ENCODE measurements at regions not wholly inside any gene's neighbourhood (a gene's known extent, or its start where the extent isn't known, plus 50 kb on each side); places are given as distances from the start of the nearest gene placed in this dataset.

DNA sequence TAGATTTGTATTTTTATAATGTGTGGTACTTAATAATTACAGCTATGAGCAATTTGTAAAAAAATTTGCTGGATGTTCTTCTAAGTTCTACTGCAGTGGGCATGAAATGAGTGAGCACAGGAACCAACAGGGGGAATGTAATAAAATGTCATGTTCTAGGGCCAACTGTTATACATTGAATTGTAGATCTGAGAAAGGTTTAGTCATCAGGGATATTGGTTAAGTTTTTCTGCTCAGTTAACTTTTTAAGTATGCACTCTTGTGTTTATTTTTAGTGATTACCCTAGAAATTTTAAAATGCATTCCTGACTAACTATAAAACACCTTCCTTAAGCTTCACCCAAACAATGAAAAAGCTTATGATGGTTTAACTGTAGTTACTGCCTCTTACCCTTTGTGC lies 101.8 kb downstream of the CAND1 start:
- no peak for DNase-seq

DNA sequence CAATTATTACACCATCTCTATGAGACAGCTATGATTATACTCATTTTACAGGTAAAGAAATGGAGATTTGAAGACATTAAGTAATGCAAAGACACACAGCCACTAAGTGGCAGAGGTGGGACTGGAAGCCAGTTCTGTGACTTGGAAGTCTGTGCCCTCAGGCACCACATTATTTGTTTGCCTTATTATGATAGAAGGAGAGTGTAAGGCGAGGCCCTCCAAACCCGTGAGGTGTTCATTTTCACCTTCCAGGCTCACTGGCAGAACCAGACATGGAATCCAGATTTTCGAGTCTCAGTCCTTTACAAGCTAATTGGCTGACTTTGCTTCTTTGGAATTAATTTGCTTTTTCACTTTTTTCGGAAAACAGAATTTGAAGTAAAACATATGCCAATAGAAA lies 107.9 kb downstream of the CAND1 start:
- no peak for DNase-seq

DNA sequence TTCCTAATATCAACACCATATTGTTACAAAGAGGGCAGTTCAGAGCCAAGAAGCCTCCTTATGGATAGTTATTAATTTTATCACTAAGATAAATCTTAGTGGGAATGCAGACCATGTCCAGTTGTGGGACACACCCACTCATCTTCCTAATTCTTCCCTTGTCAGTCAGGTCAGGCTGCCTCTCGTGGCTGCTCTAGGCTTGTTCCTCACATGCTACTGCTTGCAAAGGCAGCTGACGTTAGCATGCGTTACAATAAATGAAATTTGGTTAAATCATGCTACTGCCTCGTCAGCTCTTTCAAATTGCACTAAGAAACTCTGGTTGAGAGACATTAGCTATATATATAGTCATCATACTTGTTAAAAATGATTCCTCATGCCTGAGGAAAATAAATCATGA lies 108.4 kb downstream of the CAND1 start:
- DNase-seq, result no peak

DNA sequence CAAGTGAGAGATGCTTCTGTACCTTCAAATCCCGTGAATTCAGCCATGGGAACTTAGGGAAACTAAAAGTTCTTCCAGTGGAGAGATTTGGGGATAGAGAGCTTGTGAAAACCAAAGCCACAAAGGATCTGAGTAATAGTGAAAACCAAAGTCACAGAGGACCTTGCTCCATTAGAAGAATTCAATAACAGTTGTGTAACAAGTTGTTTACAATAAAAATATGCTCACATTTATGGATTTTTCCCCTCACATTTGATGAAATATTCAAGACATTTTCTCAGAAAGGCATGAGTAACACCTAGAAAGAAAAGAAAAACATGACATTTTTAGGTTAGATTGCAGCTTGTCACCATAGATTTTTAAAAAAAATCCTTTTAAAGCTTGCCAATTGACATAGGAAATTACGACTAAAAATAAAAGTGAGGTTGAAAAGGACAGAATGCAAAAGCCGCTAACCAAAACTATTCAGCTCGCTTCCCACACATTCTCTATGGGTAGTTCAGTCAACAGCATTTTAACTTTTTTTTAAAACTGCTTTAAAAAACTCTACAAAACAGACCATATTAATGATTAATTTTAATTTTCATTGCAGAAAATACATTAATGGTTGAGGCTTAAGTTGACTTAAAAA lies 113.2 kb downstream of the CAND1 start:
- no peak for DNase-seq

DNA sequence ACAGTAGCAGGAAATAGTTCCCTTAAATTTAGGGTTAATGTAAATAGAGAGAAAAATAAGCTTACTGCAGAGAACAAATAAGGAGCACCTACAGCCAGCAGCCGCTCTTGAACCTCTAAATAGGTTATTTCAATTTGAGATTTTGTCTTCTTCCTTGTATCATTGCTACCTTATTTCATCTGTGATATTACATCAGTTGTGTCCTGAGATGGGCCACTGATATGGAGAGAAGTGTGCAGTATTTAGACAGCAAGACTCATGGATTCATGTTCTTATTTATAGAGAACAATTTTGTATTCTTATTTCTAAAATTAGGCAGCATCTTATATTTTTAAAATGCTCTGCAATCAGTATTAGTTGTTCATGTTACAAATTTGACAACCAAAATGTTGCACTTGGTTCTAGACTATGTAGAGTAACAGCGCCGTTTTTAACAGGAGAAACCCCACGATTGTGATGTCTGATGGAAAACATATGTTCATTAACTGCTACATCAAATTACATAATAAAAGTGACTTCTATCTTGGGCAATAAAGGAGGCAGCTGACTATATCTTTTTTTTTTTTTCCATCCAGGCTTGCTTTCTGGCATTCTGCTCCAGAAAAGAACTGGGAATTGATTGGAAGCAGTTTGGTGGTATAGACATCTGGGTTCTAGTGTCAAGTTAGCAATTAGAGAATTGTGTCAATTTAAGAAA lies 117.9 kb downstream of the CAND1 start:
- DNase-seq, result no peak

DNA sequence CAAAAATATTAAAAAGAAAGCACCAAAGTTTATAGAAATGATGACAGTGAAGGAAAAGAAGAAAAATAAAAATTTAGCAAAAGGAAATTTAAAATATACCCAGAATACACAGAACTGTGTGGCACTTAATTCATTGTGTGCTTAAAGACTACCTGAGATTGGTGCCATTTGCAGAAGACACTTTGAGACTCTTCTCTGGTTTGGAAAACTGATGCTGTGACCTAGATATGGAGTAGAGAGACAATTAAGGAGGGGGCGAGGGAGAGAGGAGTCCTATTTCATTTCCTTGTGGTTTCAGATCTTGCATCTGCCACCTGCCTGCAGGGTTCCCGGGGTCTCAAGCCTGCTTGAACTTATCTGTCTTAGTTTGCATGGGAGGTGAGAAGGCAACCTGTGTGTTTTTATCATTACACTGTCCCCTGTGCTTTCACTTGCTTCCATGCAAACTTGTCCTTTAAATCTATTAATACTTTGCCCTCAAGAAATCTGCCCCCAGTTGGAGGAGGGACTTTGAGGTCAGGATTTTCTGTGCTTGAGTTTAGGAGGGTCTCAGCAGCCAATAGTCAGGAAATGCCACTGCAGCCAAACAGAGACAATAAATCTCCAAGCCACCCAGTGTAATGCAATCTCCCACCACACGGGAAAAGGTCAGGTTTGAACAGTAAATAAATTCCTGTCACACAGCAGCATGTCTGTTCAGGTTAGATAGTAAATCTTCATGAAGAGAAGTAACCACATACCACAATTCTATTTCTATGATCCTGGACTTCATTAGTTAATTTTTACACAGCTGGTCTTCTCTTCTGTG lies 119.4 kb downstream of the CAND1 start:
- no peak for DNase-seq

DNA sequence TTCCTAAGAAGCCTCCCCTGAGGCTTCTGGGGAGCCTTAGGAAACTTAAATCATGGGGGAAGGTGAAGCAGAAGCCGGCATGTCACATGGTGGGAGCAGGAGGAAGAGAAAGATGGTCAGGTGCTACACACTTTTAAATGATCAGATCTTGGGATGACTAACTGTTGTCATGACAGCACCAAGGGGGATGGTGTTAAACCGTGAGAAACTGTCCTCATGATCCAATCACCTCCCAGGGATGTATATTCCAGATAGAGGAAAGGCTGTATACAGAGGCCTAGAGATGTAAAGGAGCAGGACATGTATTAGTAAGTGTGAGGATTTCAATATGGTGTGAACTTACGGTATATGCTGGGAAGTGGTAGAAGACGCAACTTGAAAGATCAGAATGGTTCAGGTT lies 121.1 kb downstream of the CAND1 start:
- DNase-seq, result no peak

DNA sequence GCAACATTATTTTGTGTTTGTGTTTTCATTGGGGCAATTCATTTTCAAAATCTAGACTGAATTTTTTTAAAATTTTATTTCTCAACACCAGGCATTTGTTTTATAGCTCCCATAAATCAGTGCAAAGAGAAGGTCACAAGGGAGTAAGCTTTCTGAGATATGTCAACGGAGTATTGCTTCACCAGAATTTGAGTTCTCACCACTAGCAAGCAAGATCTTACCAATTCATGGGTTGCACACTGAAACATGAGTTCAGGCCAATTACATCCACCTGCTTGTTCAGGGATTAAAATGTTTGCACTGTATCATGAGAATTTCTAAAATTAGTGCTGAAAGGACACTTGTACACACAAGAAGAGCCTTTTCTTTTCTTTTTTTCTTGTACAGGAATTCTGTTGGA lies 121.9 kb downstream of the CAND1 start:
- no peak for DNase-seq

DNA sequence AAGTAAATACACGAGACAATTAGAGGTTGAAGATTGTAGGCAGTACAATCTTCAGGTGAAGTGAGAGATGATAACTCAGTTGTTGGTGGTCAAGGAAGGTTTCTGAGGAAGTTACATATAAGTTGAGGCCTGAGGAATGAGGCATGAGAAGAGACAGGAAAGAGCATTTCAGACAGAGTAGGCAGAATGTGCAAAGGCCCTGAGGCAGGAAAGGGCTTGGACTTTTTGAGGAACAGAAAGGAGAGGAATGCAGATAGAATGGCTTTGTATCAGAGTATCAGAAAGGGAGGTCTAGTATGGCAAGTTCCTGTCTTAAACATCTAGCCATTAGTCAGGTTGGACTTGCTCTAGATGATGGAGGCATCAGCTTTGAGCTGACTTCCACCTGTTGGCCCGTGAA lies 122.5 kb downstream of the CAND1 start:
- DNase-seq, result no peak

DNA sequence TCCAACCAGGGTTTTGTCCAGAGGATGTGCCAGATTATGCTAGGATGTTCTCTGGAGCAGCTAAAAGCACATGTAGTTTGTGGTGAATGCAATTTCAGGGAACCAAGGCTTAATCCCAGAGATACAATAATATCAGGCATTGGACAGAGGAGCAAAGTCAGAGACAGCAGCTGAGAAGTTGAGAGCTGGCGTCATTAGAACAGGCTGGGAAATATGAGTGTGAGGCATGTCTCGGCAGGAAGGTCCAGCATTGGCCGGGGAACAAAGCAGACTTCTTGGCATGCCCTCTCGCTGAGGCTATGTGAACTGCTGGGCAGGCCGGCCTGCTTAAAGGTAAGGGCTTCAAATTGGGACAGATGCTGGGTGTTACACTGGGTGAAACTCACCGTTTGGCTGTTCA lies 125.4 kb downstream of the CAND1 start:
- no peak for DNase-seq

DNA sequence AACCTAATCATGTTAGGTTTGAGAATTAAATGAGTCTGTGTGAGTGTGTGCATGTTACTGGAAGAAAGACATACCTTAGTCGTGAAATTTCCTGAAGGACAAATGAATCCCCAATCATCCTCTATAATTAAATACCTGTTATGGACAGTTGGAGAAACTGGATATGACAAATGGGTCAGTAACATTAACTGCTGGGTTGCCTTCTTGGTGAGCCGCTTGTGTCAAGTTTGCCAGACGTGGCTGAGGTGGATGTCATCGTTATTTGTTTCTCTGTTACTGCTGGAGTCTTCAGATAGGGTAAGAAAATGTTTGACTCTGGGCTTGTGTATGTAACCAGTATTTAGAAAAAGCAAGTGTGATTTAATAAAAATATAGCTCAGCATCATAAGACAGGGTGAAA lies 131.6 kb downstream of the CAND1 start:
- no peak for DNase-seq

DNA sequence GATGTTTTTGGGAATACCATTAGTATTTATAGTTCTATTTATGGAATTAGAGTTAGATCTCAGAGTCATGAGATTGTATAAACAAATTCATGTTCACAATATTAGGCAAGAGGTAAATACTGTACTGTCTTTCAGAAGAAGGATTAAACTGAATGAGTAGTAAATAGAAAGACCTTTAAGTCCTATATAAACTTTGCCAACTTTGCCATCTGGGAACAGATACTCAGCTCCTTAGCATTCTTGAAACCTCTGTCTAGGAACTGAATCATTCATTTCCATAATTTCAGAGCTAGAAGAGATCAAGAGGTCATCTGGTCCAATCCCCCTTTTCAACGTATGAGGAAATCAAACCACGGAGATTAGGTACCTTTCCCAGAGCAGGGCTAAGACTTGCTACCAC lies 141.1 kb downstream of the CAND1 start:
- DNase-seq, result no peak

DNA sequence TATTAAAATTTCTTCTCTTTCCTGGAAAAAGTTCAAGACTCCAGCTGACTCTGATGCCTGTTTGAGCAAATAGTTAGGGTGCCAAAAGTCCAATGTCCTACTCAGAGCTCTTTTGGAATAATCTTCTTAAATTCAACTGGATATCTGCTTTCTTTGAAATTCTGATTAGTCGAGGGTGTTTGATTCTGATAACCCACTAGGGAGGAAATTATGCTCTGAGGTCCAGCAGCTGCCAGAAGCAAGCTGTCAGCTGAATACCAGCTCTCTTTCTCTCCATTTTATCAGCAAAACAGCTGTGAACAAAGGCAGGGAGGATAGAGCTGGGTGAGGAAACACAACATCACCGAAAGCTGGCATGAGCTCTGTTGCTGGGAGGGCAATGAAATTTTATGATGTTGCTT lies 141.5 kb downstream of the CAND1 start:
- DNase-seq, result no peak

DNA sequence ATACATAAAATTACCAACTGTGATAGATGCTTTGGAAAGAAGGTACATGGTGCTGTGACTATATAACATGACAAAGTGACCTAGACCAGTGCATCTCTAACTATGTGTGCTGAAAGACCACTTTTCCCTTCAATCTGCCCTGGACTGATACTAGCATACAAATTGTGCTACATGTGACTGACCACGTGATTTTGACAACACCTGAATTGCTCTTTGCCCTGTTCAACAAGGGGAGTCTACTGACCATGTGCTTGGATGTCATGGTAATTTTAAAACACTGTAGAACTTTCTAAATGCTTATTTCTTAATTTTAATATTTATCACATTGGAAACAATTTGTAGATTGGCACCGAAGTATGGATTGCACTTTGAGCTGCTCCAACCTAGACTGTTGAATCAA lies 142.4 kb downstream of the CAND1 start:
- DNase-seq, result no peak

DNA sequence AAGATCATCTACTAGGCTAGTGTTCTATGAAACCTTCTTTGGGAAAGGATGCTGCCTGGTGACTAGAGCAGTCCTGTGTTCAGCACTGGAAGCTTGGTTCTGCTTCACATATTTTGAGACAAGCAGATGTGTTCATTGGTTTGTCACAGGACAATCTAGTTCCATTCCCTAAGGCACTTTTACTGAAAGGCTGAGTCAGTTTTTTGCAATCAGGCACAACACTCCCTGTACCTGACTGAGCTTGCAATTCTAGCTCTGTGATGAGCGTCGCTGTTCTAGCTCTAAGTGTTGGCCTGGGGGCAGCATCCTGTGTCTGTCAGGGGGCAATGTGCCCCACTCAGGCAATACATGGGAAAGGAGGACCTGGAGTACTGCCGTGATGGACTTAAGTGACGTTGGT lies 144.4 kb downstream of the CAND1 start:
- DNase-seq, result no peak

DNA sequence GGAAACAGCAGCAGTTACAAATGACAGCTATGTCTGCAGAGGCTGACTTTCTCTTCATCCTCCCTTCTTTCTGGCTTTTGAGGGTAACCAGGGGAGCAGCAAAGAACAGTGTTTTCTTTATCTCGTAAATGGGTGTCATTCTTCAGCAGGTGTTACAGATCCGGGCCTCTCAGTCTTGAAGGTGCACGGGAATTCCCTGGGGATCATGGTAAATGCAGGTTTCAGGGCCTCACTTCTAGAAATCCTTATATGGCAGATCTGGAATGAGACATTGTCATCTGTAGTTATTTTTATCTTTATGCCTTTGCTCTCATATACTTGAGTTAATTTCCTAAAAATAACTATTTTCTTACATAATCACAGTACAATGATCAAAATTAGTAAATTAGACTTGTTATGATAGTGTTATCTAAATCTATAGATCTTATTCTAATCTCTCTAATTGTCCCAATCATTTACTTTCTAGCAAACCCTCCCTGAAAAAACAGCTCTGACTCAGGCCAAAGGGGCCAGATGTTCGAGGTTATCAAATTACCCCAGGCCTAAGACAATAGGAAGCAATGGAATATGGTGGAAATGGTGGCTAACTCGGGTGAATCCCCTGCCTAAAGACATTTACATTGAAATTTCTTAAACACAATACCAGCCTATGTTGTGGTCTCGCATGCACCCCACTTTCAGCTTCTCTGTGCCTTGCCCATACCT lies 145.0 kb downstream of the CAND1 start:
- DNase-seq, result no peak

DNA sequence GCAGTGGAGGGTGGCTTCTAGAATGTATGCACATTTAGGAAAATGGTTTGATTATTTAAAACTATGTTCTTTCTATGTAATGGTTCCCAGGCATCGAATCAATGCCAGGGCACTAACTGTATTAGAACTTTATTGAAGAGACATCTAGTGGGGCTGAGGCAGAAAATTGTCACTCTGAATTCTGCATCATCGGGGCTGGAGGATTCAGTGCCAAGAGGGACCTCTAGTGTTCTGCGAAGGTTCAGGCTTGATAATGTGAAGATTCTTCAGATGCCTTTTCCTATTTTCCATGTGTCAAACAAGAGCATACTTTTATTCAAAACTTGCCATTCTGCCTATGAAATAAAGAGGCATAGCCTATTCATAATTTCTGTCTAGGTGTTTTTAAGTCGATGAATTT lies 146.3 kb downstream of the CAND1 start:
- DNase-seq, result no peak

DNA sequence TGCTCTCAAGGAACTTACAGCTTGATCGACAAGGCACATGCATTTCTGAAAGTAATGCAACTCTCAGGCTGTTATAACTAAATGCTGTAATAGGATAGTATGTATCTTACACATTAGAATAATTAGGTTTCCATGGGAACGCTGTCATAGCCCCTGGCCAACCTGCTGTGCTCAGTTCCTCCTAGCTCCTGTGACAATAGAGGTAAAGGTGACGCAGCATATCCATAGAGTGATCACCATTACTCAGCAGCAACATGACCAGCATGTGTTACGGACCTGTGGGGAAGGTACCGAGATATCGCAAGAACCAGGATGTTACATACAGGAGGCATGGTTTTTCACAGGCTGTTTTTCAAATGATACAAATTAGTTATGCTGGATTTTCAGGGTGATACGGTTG lies 150.7 kb downstream of the CAND1 start:
- DNase-seq, result no peak

DNA sequence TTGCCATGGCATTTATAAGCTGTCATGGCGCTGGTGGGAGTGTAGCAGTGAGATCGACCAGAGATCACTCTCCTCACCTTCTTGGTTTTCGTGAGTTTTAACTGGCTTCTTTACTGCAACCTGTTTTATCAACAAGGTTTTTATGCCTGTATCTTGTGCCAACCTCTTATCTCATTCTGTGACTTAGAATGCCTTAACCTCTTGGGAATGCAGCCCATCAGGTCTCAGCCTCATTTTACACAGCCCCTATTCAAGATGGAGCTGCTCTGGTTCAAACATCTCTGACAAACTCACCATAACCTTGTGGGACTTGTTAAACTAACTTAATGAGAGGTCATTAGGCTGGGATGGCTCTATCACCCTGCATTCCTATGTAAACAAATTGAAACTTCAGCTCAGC lies 151.3 kb downstream of the CAND1 start:
- DNase-seq, result no peak

DNA sequence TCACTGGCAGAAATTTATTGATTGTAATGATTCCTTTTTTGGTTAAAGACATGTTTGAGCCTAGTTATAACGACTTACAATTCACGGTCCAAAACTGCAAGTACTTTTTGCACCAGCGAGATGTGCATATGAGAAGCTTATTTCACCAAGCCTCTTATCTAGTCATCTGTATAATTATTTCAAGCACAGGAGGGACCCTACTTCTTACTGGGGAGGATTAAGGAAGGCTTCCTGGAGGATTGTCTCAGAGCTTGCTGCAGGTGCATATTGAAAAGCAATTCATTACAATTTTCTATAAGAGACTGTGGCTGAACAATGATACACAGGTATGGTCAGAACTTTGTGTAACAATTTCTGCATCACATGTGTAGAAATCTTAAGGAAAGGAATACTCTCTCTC lies 152.9 kb downstream of the CAND1 start:
- DNase-seq, result no peak

DNA sequence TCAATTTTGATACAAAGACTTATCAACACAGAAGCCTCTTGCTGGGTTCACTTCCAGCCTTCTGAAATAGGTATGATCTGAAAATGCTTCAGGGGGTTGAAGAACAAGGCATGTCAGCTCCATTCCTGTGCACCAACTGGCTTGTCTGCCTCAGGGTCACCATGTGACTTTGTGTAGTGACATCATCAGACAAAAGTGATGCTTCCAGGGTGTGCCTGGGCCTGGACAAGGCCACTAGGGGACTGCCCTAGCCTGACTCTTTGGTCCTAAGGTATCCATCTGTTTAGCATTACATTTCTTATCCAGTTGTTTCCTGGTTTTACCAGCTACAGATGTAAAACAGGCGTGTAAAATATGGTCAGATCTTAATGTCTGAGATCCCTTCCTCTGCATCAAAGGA lies 155.6 kb downstream of the CAND1 start:
- no peak for DNase-seq

DNA sequence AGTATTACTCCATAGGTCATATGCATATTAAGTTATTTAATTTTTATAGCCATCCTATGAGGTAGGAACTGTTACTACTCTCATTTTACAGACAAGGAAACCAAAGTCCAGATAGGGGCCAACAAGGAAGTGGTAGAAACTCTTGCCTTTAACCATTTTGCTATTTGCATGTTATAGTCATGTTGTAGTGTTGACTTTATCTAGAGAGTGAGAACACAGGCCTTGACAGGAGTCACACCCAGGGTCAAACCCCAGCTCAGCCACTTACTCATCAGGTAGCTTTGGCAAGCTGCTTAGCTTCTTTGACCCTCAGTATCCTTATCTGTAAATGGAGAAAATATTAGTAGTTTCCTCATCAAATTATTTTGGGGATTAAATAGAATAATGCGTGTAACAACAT lies 156.2 kb downstream of the CAND1 start:
- DNase-seq, result no peak

DNA sequence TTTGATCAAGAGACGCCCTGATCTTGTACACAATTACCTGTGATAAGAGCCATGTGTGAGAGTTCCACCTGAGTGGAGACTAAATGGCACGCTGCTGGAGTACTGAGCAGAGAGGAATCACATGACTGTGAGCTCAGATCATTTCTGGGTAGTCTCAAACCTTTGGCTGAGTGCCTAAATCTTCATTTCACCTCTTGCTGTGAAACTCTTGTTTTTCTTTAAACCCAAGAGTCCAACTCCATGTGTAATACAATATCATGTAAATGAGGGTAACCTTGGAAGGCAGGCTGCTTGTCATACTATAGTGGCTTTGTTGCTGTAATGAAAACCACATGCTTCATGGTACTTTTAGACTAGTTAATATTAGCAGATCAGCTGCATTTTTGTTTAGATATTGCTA lies 156.9 kb downstream of the CAND1 start:
- DNase-seq, result no peak

DNA sequence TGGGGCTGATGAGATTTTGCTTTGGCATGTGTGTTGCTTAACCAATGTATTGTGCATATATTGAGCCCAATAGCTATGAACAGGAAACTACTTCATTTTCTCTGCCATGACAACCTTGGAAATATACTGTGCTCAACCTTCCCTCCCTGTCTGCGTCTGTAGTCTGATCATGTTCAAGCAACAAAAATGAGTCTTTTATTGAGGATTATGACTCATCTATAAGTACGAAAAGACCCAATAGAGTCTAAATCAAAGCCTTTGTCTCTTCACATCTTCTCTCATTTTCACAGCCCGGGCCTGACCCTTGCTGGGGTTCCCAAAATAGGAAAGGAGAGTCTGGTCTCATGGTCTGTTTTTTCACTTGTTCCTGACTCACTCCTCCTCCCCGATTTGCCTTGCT lies 158.2 kb downstream of the CAND1 start:
- DNase-seq, result no peak

Measured in activated CD4-positive, CD25-positive, alpha-beta regulatory T cell treated with anti-CD3 and anti-CD28 coated beads, Interleukin-2, amount 50 U/mL, for 72 hours (primary cell).